ENCODE measurements at regions not wholly inside any gene's neighbourhood (a gene's known extent, or its start where the extent isn't known, plus 50 kb on each side); places are given as distances from the start of the nearest gene placed in this dataset.

DNA sequence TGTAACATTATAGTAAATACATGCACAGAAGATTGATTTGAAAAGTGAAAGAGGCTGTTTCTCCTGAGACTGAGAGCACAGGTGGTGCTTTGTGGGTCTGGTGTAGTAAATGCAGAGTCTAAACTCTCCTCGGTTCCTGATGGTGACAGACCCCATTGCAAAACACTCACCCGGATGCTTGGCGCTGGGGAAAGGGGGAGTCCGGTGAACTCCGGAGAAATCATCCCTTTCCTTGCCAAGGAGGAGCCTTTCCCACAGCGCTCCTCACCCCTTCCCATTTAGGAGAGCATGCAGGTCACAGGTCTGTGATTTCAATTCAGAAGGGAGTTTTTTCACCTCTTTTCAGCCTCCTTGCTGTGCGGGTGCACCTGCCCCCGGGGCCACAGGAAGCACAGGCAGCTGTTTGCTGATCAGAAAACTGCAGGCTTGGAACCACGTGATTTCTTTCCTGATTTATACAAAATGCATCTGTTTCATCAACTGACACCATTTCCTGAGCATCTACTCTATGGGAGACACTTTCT, 75.6 kb upstream of the LYZL2 start:
- TF ChIP-seq, protein P1, sequence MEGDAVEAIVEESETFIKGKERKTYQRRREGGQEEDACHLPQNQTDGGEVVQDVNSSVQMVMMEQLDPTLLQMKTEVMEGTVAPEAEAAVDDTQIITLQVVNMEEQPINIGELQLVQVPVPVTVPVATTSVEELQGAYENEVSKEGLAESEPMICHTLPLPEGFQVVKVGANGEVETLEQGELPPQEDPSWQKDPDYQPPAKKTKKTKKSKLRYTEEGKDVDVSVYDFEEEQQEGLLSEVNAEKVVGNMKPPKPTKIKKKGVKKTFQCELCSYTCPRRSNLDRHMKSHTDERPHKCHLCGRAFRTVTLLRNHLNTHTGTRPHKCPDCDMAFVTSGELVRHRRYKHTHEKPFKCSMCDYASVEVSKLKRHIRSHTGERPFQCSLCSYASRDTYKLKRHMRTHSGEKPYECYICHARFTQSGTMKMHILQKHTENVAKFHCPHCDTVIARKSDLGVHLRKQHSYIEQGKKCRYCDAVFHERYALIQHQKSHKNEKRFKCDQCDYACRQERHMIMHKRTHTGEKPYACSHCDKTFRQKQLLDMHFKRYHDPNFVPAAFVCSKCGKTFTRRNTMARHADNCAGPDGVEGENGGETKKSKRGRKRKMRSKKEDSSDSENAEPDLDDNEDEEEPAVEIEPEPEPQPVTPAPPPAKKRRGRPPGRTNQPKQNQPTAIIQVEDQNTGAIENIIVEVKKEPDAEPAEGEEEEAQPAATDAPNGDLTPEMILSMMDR (IDR thresholded peaks at IDR 0.05; ENCODE audit: low read depth, low read length, poor library complexity, severe bottlenecking), result no peak
- no peak for TF ChIP-seq EZH2phosphoT487 (IDR thresholded peaks at IDR 0.05; ENCODE audit: borderline replicate concordance, low read length)
